ENCODE measurements at regions not wholly inside any gene's neighbourhood (a gene's known extent, or its start where the extent isn't known, plus 50 kb on each side); places are given as distances from the start of the nearest gene placed in this dataset.

GRCh38 chr21:28773036-28773435 is 219.6 kb downstream of the LTN1 start:
- H3K36me3 Mint-ChIP-seq: no peaks in the 10 kb centered on the region
- Histone ChIP-seq H3K27ac (no peak overlapping the region), H3K4me2 (no peak overlapping the region), H3K79me2 (ENCODE audit: low read depth) (no peaks in the 10 kb centered on the region), H3F3A (ENCODE audit: low read depth) (no peaks in the 10 kb centered on the region), H3K9ac (no peak overlapping the region), H3K4me3 (no peak overlapping the region), H2AFZ (replicated peaks) (no peak overlapping the region), H3K36me3 (no peaks in the 10 kb centered on the region), H4K20me1 (ENCODE audit: low read depth) (no peaks in the 10 kb centered on the region), H3K4me1 (no peaks in the 10 kb centered on the region), H3K27me3 (no peaks in the 10 kb centered on the region), H3K9me3 (ENCODE audit: low read depth) (no peaks in the 10 kb centered on the region)
- no peak overlapping the region for H3K27ac Mint-ChIP-seq
- no peaks in the 10 kb centered on the region for H3K27me3 Mint-ChIP-seq (ENCODE audit: insufficient read depth, low read depth)
- TF ChIP-seq CTCF (IDR thresholded peaks at IDR 0.05) (no peak), EZH2phosphoT487 (IDR thresholded peaks at IDR 0.05) (no peak), EZH2 (IDR thresholded peaks at IDR 0.05) (no peak)
- H3K4me3 Mint-ChIP-seq: no peak overlapping the region
- H3K4me1 Mint-ChIP-seq: no peaks in the 10 kb centered on the region
- DNase-seq (ENCODE audit: low spot score): no peak
- no peaks in the 10 kb centered on the region for H3K9me3 Mint-ChIP-seq

GRCh38 chr21:28771790-28772501 is 220.7 kb downstream of the LTN1 start:
- Mint-ChIP-seq H3K9me3 (no peaks in the 10 kb centered on the region), H3K27ac (no peak overlapping the region), H3K27me3 (ENCODE audit: insufficient read depth, low read depth) (no peaks in the 10 kb centered on the region), H3K4me3 (no peak overlapping the region), H3K36me3 (no peaks in the 10 kb centered on the region), H3K4me1 (no peaks in the 10 kb centered on the region)
- no peaks in the 10 kb centered on the region for H3F3A ChIP-seq (ENCODE audit: low read depth)
- no peak for TF ChIP-seq EZH2 (IDR thresholded peaks at IDR 0.05)
- no peak for TF ChIP-seq CTCF (IDR thresholded peaks at IDR 0.05)
- TF ChIP-seq EZH2phosphoT487 (IDR thresholded peaks at IDR 0.05): no peak
- H3K9me3 ChIP-seq (ENCODE audit: low read depth): no peaks in the 10 kb centered on the region
- no peak for DNase-seq (ENCODE audit: low spot score)
- H4K20me1 ChIP-seq (ENCODE audit: low read depth): no peaks in the 10 kb centered on the region
- no peaks in the 10 kb centered on the region for H3K27me3 ChIP-seq
- H3K4me3 ChIP-seq: no peak overlapping the region
- H3K4me2 ChIP-seq: no peak overlapping the region
- H3K27ac ChIP-seq: no peak overlapping the region
- H2AFZ ChIP-seq (replicated peaks): no peak overlapping the region
- no peaks in the 10 kb centered on the region for H3K4me1 ChIP-seq
- H3K36me3 ChIP-seq: no peaks in the 10 kb centered on the region
- H3K79me2 ChIP-seq (ENCODE audit: low read depth): no peaks in the 10 kb centered on the region
- H3K9ac ChIP-seq: no peak overlapping the region

GRCh38 chr21:28770867-28771661 is 221.6 kb downstream of the LTN1 start:
- H3K4me1 Mint-ChIP-seq: no peaks in the 10 kb centered on the region
- Histone ChIP-seq H4K20me1 (ENCODE audit: low read depth) (no peaks in the 10 kb centered on the region), H3F3A (ENCODE audit: low read depth) (no peaks in the 10 kb centered on the region), H3K4me1 (no peaks in the 10 kb centered on the region), H3K9ac (no peak overlapping the region), H3K27me3 (no peaks in the 10 kb centered on the region), H3K36me3 (no peaks in the 10 kb centered on the region), H3K4me2 (no peak overlapping the region), H3K4me3 (no peak overlapping the region), H2AFZ (replicated peaks) (no peak overlapping the region), H3K9me3 (ENCODE audit: low read depth) (no peaks in the 10 kb centered on the region), H3K27ac (no peak overlapping the region), H3K79me2 (ENCODE audit: low read depth) (no peaks in the 10 kb centered on the region)
- H3K27me3 Mint-ChIP-seq (ENCODE audit: insufficient read depth, low read depth): no peaks in the 10 kb centered on the region
- no peaks in the 10 kb centered on the region for H3K36me3 Mint-ChIP-seq
- H3K27ac Mint-ChIP-seq: no peak overlapping the region
- H3K4me3 Mint-ChIP-seq: no peak overlapping the region
- no peak for TF ChIP-seq CTCF (IDR thresholded peaks at IDR 0.05)
- no peak for TF ChIP-seq EZH2 (IDR thresholded peaks at IDR 0.05)
- no peak for TF ChIP-seq EZH2phosphoT487 (IDR thresholded peaks at IDR 0.05)
- no peak for DNase-seq (ENCODE audit: low spot score)
- peaks cover 3% of the 10 kb centered on the region for H3K9me3 Mint-ChIP-seq
